GM23338 (cell line): ENCODE measurements at regions not wholly inside any gene's neighbourhood (a gene's known extent, or its start where the extent isn't known, plus 50 kb on each side); places are given as distances from the start of the nearest gene placed in this dataset.

Experiments
- ATAC-seq: fragments of 200-7000 bp; cut with Tn5 transposase; 3 replicates; pipeline ENCODE4 v1.9.1; 2020
- DNase-seq: peaks from one replicate; pipeline ENCODE4 v3.0.0-alpha.2; 2015; ENCODE audit warnings: low spot score
- H2AFZ ChIP-seq: fragments of 200-600 bp; sonication (generic); 2 replicates; pipeline ENCODE4 v1.8.0; 2016; ENCODE audit warnings: antibody characterized with exemption, mild to moderate bottlenecking, moderate library complexity
- H3F3A ChIP-seq: fragments of 200-600 bp; sonication (generic); replicated peaks from 2 replicates; pipeline ENCODE4 v1.8.0; 2017; ENCODE audit warnings: antibody characterized with exemption, mixed run types, low read depth
- H3K27ac ChIP-seq: fragments of 200-600 bp; sonication (generic); 2 replicates; pipeline ENCODE4 v1.6.1; 2016; ENCODE audit warnings: low read depth
- H3K27me3 ChIP-seq: fragments of 200-600 bp; sonication (generic); 2 replicates; pipeline ENCODE4 v1.8.0; 2016; ENCODE audit warnings: mild to moderate bottlenecking, mixed run types, moderate library complexity; ENCODE audit not compliant: insufficient read depth
- H3K36me3 ChIP-seq: fragments of 200-600 bp; sonication (generic); 2 replicates; pipeline ENCODE4 v1.8.0; 2016; ENCODE audit warnings: mild to moderate bottlenecking; ENCODE audit not compliant: insufficient read depth
- H3K4me1 ChIP-seq: fragments of 200-600 bp; sonication (generic); 2 replicates; pipeline ENCODE4 v1.8.0; 2016; ENCODE audit warnings: mild to moderate bottlenecking, moderate library complexity; ENCODE audit not compliant: insufficient read depth
- H3K4me2 ChIP-seq: fragments of 200-600 bp; sonication (generic); 2 replicates; pipeline ENCODE4 v1.7.1; 2017; ENCODE audit warnings: mixed run types
- H3K4me3 ChIP-seq: fragments of 200-600 bp; sonication (generic); 2 replicates; pipeline ENCODE4 v1.6.1; 2016; ENCODE audit warnings: mixed run types
- H3K79me2 ChIP-seq: fragments of 200-600 bp; sonication (generic); replicated peaks from 2 replicates; pipeline ENCODE4 v1.8.0; 2017; ENCODE audit warnings: mild to moderate bottlenecking; ENCODE audit not compliant: insufficient read depth
- H3K9me2 ChIP-seq: fragments of 200-600 bp; sonication (generic); 2 replicates; pipeline ENCODE4 v1.8.0; 2017; ENCODE audit not compliant: insufficient read depth
- H4K20me1 ChIP-seq: fragments of 200-600 bp; sonication (generic); replicated peaks from 2 replicates; pipeline ENCODE4 v1.8.0; 2017; ENCODE audit warnings: mild to moderate bottlenecking; ENCODE audit not compliant: insufficient read depth
- H3K27ac Mint-ChIP-seq: 2 replicates; pipeline ENCODE4 v1.8.0; 2020; ENCODE audit warnings: inconsistent platforms, mild to moderate bottlenecking, moderate library complexity, mixed read lengths
- H3K27me3 Mint-ChIP-seq: 3 replicates; pipeline ENCODE4 v1.8.0; 2022; ENCODE audit warnings: low read depth, mild to moderate bottlenecking, moderate library complexity, mixed read lengths, inconsistent platforms; ENCODE audit not compliant: insufficient read depth, poor library complexity
- H3K36me3 Mint-ChIP-seq: 3 replicates; pipeline ENCODE4 v1.8.0; 2021; ENCODE audit warnings: low read depth, mild to moderate bottlenecking, inconsistent platforms, moderate library complexity, mixed read lengths
- H3K4me1 Mint-ChIP-seq: 3 replicates; pipeline ENCODE4 v1.8.0; 2020; ENCODE audit warnings: mild to moderate bottlenecking, inconsistent platforms, mixed read lengths
- H3K4me3 Mint-ChIP-seq: 3 replicates; pipeline ENCODE4 v1.8.0; 2021; ENCODE audit warnings: moderate library complexity, mild to moderate bottlenecking, inconsistent platforms, mixed read lengths
- H3K9me3 Mint-ChIP-seq: 3 replicates; pipeline ENCODE4 v1.8.0; 2020; ENCODE audit warnings: moderate library complexity, mild to moderate bottlenecking, inconsistent platforms, mixed read lengths
- CREB1 ChIP-seq: fragments of 250-450 bp; sonication (Bioruptor Pico); IDR thresholded peaks from 2 replicates; pipeline ENCODE4 v1.5.0; 2020; ENCODE audit warnings: low read depth, mild to moderate bottlenecking, moderate library complexity
- CTCF ChIP-seq, 2 experiments: fragments of 200-600 bp in 1 of 2; sonication (generic) in 1 of 2; conservative IDR thresholded peaks; 2 replicates each; pipeline versions ENCODE4 v1.5.1 to v1.6.1; 2016 to 2017; ENCODE audit warnings: antibody characterized with exemption in 2 of 2, low read depth in 2 of 2, mild to moderate bottlenecking in 2 of 2, moderate library complexity in 1 of 2
- EZH2 ChIP-seq: fragments of 200-600 bp; sonication (generic); IDR thresholded peaks from one replicate; pipeline ENCODE4 v1.8.0; 2017; ENCODE audit warnings: antibody characterized with exemption, mild to moderate bottlenecking, low read depth; ENCODE audit not compliant: unreplicated experiment
- EZH2phosphoT487 ChIP-seq: fragments of 200-600 bp; sonication (generic); IDR thresholded peaks from one replicate; pipeline ENCODE4 v1.8.1; 2018; ENCODE audit warnings: antibody characterized with exemption; ENCODE audit not compliant: unreplicated experiment
- JUNB ChIP-seq: IDR thresholded peaks from one replicate; pipeline ENCODE4 v1.6.1; 2016; ENCODE audit warnings: antibody characterized with exemption; ENCODE audit not compliant: unreplicated experiment
- POLR2AphosphoS5 ChIP-seq: IDR thresholded peaks from 2 replicates; pipeline ENCODE4 v1.6.1; 2016; ENCODE audit warnings: antibody characterized with exemption, low read depth
- REST ChIP-seq: IDR thresholded peaks from one replicate; pipeline ENCODE4 v1.6.1; 2018; ENCODE audit warnings: antibody characterized with exemption; ENCODE audit not compliant: unreplicated experiment
- STAT1 ChIP-seq: IDR thresholded peaks from one replicate; pipeline ENCODE4 v1.6.1; 2016; ENCODE audit warnings: antibody characterized with exemption; ENCODE audit not compliant: unreplicated experiment
- ZNF114 ChIP-seq: fragments of 250-450 bp; sonication (Bioruptor Pico); IDR thresholded peaks from 2 replicates; pipeline ENCODE4 v1.5.0; 2020; ENCODE audit warnings: mild to moderate bottlenecking, moderate library complexity
- ZNF331 ChIP-seq: fragments of 250-450 bp; sonication (Bioruptor Pico); IDR thresholded peaks from 2 replicates; pipeline ENCODE4 v1.5.0; 2020; ENCODE audit warnings: low read depth, mild to moderate bottlenecking, moderate library complexity
- ZNF462 ChIP-seq: fragments of 250-450 bp; sonication (Bioruptor Pico); IDR thresholded peaks from 2 replicates; pipeline ENCODE4 v1.5.0; 2020; ENCODE audit warnings: mild to moderate bottlenecking, moderate library complexity

GRCh38 chr12:78793491-78793890 is 71.1 kb upstream of the SYT1 start (continued):
- TF ChIP-seq REST: no peak
- no peak for TF ChIP-seq CREB1
- TF ChIP-seq CTCF (conservative IDR thresholded peaks at IDR 0.05; ENCODE audit: low read depth in 2 of 2): no peak

GRCh38 chr12:78793982-78794381 is 70.6 kb upstream of the SYT1 start:
- Histone ChIP-seq H3K79me2 (no peaks in the 10 kb centered on the region), H3K27me3 (no peaks in the 10 kb centered on the region), H3K27ac (no peak overlapping the region), H3F3A (no peaks in the 10 kb centered on the region), H3K9me2 (no peaks in the 10 kb centered on the region), H2AFZ (peak overlapping the region; percentile 11), H3K36me3 (no peaks in the 10 kb centered on the region), H3K4me1 (peaks cover 9% of the 10 kb centered on the region), H4K20me1 (no peaks in the 10 kb centered on the region), H3K4me2 (no peak overlapping the region), H3K4me3 (no peak overlapping the region)
- Mint-ChIP-seq H3K4me3 (no peak overlapping the region), H3K9me3 (peaks cover 8% of the 10 kb centered on the region; the same call in 2 of the 3 replicates), H3K27ac (no peak overlapping the region), H3K36me3 (peaks cover 10% of the 10 kb centered on the region; the same call in 2 of the 3 replicates), H3K4me1 (peaks cover 10% of the 10 kb centered on the region; the same call in 2 of the 3 replicates), H3K27me3 (no peaks in the 10 kb centered on the region)
- peak; percentile 5 for DNase-seq
- no peak for ATAC-seq
- no peak for TF ChIP-seq CTCF (conservative IDR thresholded peaks at IDR 0.05; ENCODE audit: low read depth in 2 of 2)
- no peak for TF ChIP-seq JUNB
- no peak for TF ChIP-seq ZNF462 (CRISPR knock-in tag)
- TF ChIP-seq EZH2phosphoT487: no peak
- no peak for TF ChIP-seq EZH2
- no peak for TF ChIP-seq ZNF114 (CRISPR knock-in tag)
- no peak for TF ChIP-seq POLR2AphosphoS5
- TF ChIP-seq STAT1: no peak
- TF ChIP-seq ZNF331 (CRISPR knock-in tag): no peak
